HUES6 (cell line): ENCODE measurements at regions not wholly inside any gene's neighbourhood (a gene's known extent, or its start where the extent isn't known, plus 50 kb on each side); places are given as distances from the start of the nearest gene placed in this dataset.

ENCODE experiments used
- H3K27ac ChIP-seq: 2 replicates; pipeline ENCODE4 v1.7.0; 2013; ENCODE audit warnings: low read depth, mild to moderate bottlenecking, low read length, inconsistent platforms
- H3K27me3 ChIP-seq: 2 replicates; pipeline ENCODE4 v1.6.1; 2013; ENCODE audit warnings: low read length; ENCODE audit not compliant: control insufficient read depth, insufficient read depth
- H3K36me3 ChIP-seq: 2 replicates; pipeline ENCODE4 v1.6.1; 2013; ENCODE audit warnings: low read length; ENCODE audit not compliant: control insufficient read depth, insufficient read depth
- H3K4me1 ChIP-seq: 2 replicates; pipeline ENCODE4 v1.6.1; 2013; ENCODE audit warnings: low read length; ENCODE audit not compliant: control insufficient read depth, insufficient read depth
- H3K4me3 ChIP-seq: 2 replicates; pipeline ENCODE4 v1.5.1; 2013; ENCODE audit warnings: low read depth, low read length
- H3K9ac ChIP-seq: one replicate; pipeline ENCODE4 v1.6.1; 2013; ENCODE audit warnings: mild to moderate bottlenecking, low read length
- H3K9me3 ChIP-seq: 2 replicates; pipeline ENCODE4 v1.6.1; 2013; ENCODE audit warnings: low read depth, low read length; ENCODE audit not compliant: control insufficient read depth, insufficient read depth

DNA sequence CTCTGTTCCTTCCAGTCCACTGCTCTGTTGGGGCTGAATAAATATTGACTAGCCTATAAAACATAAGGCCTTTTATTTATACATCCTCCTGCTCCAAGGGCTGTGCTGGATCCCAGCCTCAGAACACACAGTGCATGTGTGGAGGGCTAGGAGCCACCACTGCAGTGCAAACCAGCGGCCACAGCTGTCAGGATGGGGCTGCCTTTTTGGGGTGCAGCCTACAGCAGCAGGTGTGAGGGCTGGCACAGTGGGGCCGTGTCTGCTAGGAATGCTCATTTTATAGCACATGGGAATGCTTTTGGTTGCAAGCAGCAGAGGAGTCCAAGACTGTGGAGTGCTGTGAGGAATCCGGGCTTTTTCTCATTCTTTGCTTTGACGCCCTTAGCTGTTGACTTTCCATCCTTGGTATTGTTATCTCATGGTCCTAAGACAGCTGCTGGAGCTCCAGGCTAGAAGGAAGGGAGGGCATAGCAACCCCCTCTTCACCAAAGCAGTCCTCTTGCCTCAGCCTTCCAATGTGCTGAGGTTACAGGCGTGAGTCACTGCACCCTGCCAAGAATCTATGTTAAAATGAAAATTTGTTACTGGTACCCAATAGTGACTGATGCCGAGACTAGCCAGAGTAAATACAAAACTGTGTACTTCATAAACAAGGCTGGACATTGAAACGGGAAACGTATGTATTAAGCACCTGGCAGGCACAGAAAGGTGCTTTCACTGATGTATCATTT, 334.3 kb upstream of the GATB start:
- H3K36me3 ChIP-seq = no peaks in the 10 kb centered on the region
- H3K27me3 ChIP-seq = no peaks in the 10 kb centered on the region; the same call in 1 of the 2 replicates
- no peak overlapping the region for H3K4me3 ChIP-seq
- H3K27ac ChIP-seq = no peak overlapping the region
- H3K9ac ChIP-seq = no peak overlapping the region
- H3K4me1 ChIP-seq = no peaks in the 10 kb centered on the region
- no peaks in the 10 kb centered on the region for H3K9me3 ChIP-seq

DNA sequence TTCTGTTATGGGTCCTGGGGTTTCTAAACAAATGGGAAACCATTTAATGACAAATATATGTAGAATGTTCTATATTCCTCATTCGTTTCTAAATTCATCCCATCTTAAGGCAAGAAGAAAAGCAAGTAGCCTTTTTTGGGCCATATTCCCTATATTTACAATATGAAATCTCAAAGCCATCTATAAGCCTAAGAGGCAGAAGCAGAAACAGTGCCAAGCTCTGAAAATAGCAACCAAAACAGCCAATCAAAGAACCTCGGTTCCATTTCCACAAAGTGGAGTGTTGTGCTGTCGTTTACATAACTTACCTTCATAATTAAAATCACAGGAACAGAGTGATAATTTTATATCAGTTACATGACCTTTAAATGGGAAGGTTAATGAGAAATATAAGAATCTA, 330.6 kb upstream of the GATB start:
- Histone ChIP-seq H3K27me3 (no peaks in the 10 kb centered on the region; the same call in 1 of the 2 replicates), H3K27ac (no peak overlapping the region), H3K4me1 (no peaks in the 10 kb centered on the region), H3K9me3 (no peaks in the 10 kb centered on the region), H3K4me3 (no peak overlapping the region), H3K36me3 (no peaks in the 10 kb centered on the region), H3K9ac (no peak overlapping the region)

DNA sequence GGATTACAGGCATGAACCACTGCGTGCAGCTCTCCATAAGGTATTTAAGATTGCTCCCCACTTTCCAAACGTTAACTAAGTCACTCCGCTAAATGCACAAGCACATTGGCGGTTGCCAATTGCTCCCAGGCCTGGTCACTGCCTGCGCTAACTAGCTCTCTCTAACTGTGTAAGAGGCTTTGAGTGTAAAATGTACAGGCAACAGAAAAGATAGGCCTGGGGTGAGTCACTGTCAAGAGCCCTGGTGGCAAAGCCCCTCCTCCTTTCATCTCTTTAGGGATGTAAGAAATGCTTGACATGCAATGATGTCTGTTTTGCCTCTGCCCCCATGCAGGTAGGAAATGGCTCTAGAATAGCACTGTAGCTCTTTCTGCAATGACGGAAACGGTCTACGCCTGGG, 329.7 kb upstream of the GATB start:
- Histone ChIP-seq H3K4me3 (no peak overlapping the region), H3K27ac (no peak overlapping the region), H3K4me1 (no peaks in the 10 kb centered on the region), H3K9me3 (no peaks in the 10 kb centered on the region), H3K9ac (no peak overlapping the region), H3K27me3 (no peaks in the 10 kb centered on the region), H3K36me3 (no peaks in the 10 kb centered on the region)

DNA sequence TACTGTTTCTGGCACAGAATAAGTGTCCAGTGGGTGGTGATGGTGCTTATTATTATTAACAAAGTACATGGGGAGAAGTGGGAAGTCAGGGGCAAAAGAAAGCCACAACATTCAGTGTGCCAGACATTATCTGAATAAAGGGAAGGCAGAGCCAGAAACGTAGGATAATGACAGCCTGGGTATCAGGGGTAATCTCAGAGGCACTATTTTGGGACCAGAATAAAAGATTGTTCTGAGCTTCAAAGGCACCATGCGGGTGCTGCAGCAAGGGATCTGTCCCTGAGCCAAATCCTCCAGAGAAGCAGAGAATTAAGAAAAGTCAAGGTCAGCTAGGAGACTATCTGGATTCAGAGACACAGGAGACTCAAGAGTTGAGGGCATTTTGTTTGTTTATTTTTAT, 328.8 kb upstream of the GATB start:
- H3K9ac ChIP-seq = no peak overlapping the region
- H3K4me1 ChIP-seq = no peaks in the 10 kb centered on the region
- H3K27me3 ChIP-seq = no peaks in the 10 kb centered on the region
- H3K36me3 ChIP-seq = no peaks in the 10 kb centered on the region
- no peak overlapping the region for H3K4me3 ChIP-seq
- H3K27ac ChIP-seq = no peak overlapping the region
- H3K9me3 ChIP-seq = no peaks in the 10 kb centered on the region

DNA sequence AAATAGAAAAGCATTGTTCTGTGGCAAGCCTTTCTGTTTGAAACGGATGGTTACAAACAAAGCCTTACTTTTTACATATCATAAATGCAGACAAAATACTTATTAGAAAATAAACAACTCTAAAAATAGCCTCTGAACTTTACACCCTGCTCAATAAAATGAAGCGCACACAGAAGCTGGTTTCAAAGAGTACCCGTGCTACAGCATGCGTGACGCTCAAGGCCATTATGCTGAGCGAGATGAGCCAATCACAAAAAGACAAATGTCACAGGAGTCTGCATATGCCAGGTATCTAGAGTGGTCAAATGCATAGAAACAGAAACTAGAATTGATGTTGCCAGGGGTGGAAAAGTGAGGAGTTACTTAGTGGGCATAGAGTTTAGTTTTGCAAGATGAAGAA, 326.5 kb upstream of the GATB start:
- Histone ChIP-seq H3K36me3 (no peaks in the 10 kb centered on the region), H3K4me1 (no peaks in the 10 kb centered on the region), H3K27me3 (no peaks in the 10 kb centered on the region), H3K9ac (no peak overlapping the region), H3K9me3 (no peaks in the 10 kb centered on the region), H3K27ac (no peak overlapping the region), H3K4me3 (no peak overlapping the region)

DNA sequence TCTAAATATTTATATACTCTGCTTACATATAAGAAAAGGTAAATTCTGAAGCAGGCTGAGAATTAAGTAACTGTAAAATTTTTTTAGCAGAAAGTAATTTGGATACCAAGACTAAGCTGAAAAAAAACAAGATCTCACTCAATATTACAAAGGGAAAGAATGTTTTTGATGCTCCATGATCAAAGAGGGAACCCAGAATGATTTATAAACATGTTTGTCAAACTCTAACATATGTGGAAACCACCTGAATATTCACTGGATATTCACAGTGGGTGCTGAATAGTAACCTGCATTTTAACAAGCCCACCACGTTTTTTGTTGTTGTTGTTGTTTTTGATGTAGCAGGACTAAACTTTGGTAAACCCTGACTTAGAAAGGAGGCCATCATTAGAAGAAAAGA, 324.9 kb upstream of the GATB start:
- no peaks in the 10 kb centered on the region for H3K4me1 ChIP-seq
- no peaks in the 10 kb centered on the region for H3K9me3 ChIP-seq
- no peak overlapping the region for H3K27ac ChIP-seq

DNA sequence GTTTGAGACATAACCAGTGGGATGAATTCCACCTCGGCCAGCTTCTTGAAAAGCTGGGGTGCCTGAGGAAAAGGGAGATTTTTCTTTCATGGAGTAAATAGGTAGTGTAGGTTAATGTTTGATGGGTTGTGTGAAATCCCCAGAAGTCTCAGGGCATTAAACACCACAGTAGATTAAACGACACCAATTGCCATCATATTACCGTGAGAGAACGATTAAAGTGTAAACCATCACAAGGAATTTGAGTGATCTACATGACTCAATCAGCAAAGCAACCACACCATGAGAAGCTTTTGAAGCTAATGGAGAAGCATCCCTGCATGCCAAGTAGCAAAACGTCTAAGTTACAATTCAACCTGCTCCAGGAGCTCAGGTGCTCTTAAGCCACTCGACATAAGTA, 322.5 kb upstream of the GATB start:
- Histone ChIP-seq H3K36me3 (no peaks in the 10 kb centered on the region), H3K9me3 (no peaks in the 10 kb centered on the region), H3K9ac (no peak overlapping the region), H3K27me3 (no peaks in the 10 kb centered on the region), H3K4me3 (no peak overlapping the region), H3K27ac (no peak overlapping the region), H3K4me1 (peaks cover 5% of the 10 kb centered on the region; the same call in 1 of the 2 replicates)

More for the DNA sequence above, 324.9 kb upstream of the GATB start:
- H3K4me3 ChIP-seq = no peak overlapping the region
- no peaks in the 10 kb centered on the region for H3K36me3 ChIP-seq
- no peak overlapping the region for H3K9ac ChIP-seq
- H3K27me3 ChIP-seq = no peaks in the 10 kb centered on the region

DNA sequence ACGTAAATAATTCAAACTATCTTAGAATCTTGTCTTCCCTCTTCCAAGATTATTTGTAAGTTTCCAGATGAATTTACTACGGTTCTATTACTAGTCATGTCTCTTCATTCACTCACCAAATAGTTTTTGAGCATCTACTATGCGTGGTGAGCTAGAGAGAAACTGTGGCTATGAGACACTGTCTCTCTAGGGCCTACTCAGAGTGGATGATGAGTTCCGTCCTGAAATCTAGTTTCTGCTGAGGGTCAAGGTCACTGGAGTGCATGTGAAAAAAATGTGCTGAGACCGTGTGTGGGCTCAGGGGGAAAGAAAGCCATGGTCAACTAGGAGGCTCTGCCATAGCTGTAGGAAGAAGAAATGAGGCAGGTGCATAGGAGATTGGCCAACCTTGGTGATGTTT, 320.2 kb upstream of the GATB start:
- Histone ChIP-seq H3K4me1 (peaks cover 5% of the 10 kb centered on the region; the same call in 1 of the 2 replicates), H3K27ac (no peak overlapping the region), H3K4me3 (no peak overlapping the region), H3K27me3 (no peaks in the 10 kb centered on the region), H3K9ac (no peak overlapping the region), H3K9me3 (no peaks in the 10 kb centered on the region), H3K36me3 (no peaks in the 10 kb centered on the region)

DNA sequence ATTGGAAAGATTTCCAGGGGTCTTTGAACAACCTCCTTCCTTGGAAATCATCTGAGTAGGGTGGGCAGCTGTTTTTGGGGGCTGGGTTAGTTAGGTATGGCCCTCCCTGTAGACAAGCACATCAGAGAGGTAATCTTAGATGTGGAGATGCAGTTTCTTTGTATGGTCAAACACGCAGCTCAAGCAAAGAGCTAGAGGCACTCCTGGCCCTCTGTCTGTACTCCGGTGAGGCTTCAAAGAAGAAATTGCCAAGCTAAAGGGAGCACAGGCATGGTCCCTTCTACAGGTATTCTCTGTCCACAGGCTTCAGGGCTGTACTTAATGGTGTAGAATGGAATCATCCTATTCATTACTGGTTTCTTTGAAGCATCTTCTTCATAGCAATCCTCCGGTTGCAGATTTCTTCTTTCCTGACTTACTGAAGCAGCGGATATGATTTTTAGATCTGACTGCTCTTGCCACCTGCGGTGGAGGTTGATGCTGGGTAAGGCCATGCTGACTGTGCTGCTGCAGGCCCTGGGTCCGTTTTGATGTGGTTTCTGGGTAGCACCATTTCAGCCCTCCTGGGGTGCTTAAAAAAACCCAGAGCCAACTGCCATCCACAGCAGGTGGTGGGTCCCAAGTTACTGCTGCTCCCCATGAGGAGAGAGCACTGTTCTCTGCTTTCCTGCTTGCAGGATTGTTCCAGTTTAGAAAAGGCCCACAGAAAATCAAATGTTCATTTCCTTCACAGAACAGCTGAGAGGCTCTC, 318.9 kb upstream of the GATB start:
- Histone ChIP-seq H3K9ac (no peak overlapping the region), H3K4me3 (no peak overlapping the region), H3K9me3 (no peaks in the 10 kb centered on the region), H3K4me1 (peaks cover 14% of the 10 kb centered on the region; the same call in 1 of the 2 replicates), H3K27me3 (no peaks in the 10 kb centered on the region), H3K36me3 (no peaks in the 10 kb centered on the region), H3K27ac (no peak overlapping the region)

DNA sequence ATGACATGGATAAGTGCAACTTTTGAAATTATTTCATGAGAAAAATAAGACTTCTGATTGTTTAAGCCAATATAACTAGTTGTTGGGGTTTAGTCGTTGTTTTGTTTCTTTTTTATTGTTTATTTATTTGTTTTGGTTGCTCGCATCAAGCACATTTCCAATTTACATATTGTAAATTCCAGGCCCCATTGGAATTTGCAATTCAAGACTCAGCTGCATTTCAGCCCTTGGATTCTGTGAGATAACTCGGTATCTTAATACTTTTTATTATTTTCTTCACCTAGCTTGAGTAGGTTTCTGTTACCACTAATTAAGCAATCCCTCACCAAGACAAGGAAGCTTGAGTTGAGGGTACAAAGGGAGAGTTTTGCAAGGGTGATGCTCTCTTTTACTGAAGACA, 318.3 kb upstream of the GATB start:
- Histone ChIP-seq H3K4me3 (no peak overlapping the region), H3K27me3 (no peaks in the 10 kb centered on the region), H3K9ac (no peak overlapping the region), H3K27ac (no peak overlapping the region), H3K4me1 (peaks cover 14% of the 10 kb centered on the region; the same call in 1 of the 2 replicates), H3K9me3 (no peaks in the 10 kb centered on the region), H3K36me3 (no peaks in the 10 kb centered on the region)

DNA sequence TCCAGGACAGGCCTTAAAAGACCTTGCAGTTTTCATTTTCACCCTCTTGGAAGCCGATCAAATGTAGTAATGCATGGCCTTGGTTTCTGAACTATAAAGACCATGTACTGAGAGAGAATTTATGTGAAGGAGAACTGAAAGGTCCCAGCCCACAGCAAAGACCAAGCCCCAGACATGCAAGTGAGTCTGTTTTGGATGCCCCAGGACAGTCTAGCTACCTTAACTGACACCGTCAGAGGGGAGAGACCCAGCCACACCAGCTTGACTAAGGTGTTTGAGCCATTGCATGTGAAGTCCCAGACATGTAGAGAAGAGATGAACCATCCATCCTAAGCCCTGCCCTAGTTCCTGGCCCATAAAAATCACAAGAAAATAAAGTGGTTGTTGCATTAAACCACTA, 316.8 kb upstream of the GATB start:
- Histone ChIP-seq H3K9ac (no peak overlapping the region), H3K27me3 (no peaks in the 10 kb centered on the region), H3K27ac (no peak overlapping the region), H3K4me1 (peaks cover 14% of the 10 kb centered on the region; the same call in 1 of the 2 replicates), H3K36me3 (no peaks in the 10 kb centered on the region), H3K4me3 (no peak overlapping the region), H3K9me3 (no peaks in the 10 kb centered on the region)
